GM23248 (cell line): ENCODE measurements at regions not wholly inside any gene's neighbourhood (a gene's known extent, or its start where the extent isn't known, plus 50 kb on each side); places are given as distances from the start of the nearest gene placed in this dataset.

Source experiments
- EZH2 ChIP-seq: fragments of 200-600 bp; sonication (generic); IDR thresholded peaks from 2 replicates; pipeline ENCODE4 v1.6.1; 2018; ENCODE audit warnings: antibody characterized with exemption, mild to moderate bottlenecking; ENCODE audit not compliant: insufficient read depth, poor library complexity, severe bottlenecking
- EZH2phosphoT487 ChIP-seq: fragments of 200-600 bp; sonication (generic); IDR thresholded peaks from 2 replicates; pipeline ENCODE4 v1.6.1; 2018; ENCODE audit warnings: antibody characterized with exemption, moderate library complexity, mild to moderate bottlenecking, low read depth; ENCODE audit not compliant: insufficient read depth

- no peak for TF ChIP-seq EZH2
- no peak for TF ChIP-seq EZH2phosphoT487
Observed at GRCh38 chr2:20537423-20538307, 90.8 kb downstream of the RHOB start.
